Coronary artery (tissue), 2 donors: ENCODE measurements at regions not wholly inside any gene's neighbourhood (a gene's known extent, or its start where the extent isn't known, plus 50 kb on each side); places are given as distances from the start of the nearest gene placed in this dataset.
"Not testable (repeated sequence)": the region's sequence is repeated elsewhere in the genome, so short reads cannot be mapped to it uniquely, and the experiment has no call there.

Source experiments
- DNase-seq: peaks from one replicate; pipeline ENCODE4 v3.0.0-alpha.2; 2017; ENCODE audit warnings: low spot score
- H3K27ac ChIP-seq, 2 donors: fragments of 200-600 bp; sonication (generic); one replicate each; pipeline ENCODE4 v1.5.1; 2016 to 2019
- H3K4me3 ChIP-seq: fragments of 200-600 bp; sonication (generic); 2 replicates; pipeline ENCODE4 v1.5.1; 2016; ENCODE audit warnings: mild to moderate bottlenecking, moderate library complexity
- TF ChIP-seq, protein P1 (sequence below): fragments of 200-600 bp; sonication (generic); IDR thresholded peaks from one replicate; pipeline ENCODE4 v1.5.1; 2019; ENCODE audit warnings: antibody characterized with exemption

DNA sequence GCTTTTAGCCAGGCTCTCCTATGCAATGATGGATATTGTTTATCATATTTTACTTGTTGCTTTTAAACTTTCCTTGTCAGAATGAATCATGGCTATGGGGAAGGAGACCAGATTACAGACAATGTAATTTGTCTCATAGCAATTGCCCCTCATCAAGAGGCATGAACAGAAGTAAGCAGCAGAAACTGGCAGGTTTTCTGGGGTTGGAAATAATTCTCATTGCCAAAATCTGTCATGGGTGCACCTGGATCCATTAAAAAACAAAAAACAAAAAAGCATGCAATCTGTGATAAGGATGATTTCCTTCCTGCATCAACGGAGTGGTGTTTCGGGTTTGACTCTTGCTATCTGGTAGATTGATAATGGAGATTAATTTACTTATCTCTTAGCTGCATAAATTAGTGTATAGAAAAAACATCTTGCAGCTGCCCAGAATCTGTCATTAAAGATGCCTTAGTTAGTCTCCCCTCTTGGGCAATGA is 419.6 kb downstream of the SOX11 start:
- DNase-seq, result no peak
- TF ChIP-seq, protein P1, sequence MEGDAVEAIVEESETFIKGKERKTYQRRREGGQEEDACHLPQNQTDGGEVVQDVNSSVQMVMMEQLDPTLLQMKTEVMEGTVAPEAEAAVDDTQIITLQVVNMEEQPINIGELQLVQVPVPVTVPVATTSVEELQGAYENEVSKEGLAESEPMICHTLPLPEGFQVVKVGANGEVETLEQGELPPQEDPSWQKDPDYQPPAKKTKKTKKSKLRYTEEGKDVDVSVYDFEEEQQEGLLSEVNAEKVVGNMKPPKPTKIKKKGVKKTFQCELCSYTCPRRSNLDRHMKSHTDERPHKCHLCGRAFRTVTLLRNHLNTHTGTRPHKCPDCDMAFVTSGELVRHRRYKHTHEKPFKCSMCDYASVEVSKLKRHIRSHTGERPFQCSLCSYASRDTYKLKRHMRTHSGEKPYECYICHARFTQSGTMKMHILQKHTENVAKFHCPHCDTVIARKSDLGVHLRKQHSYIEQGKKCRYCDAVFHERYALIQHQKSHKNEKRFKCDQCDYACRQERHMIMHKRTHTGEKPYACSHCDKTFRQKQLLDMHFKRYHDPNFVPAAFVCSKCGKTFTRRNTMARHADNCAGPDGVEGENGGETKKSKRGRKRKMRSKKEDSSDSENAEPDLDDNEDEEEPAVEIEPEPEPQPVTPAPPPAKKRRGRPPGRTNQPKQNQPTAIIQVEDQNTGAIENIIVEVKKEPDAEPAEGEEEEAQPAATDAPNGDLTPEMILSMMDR, result no peak
- Histone ChIP-seq H3K4me3 (no peak overlapping the region), H3K27ac (no peak overlapping the region)

DNA sequence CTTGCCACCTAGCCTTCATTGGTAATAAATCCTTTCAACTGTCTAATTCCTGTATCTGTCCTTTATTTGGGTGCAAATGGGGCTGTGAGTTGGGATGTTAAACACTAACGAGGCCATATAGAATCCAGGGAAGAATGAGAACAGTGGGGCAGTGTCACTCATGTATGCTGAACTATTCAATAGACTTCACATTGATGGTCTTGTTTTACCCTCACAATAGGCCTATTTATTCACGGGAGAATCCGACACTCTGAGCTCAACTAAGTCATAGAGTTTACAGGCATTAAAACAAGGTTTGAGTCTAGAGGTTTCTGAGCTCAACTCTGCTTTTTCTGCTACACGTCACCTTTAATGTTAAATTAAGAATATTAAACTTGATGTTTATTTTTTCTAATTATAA is 421.6 kb downstream of the SOX11 start:
- DNase-seq, result no peak
- H3K4me3 ChIP-seq, result no peak overlapping the region
- H3K27ac ChIP-seq, result no peak overlapping the region
- TF ChIP-seq, protein P1, result no peak

DNA sequence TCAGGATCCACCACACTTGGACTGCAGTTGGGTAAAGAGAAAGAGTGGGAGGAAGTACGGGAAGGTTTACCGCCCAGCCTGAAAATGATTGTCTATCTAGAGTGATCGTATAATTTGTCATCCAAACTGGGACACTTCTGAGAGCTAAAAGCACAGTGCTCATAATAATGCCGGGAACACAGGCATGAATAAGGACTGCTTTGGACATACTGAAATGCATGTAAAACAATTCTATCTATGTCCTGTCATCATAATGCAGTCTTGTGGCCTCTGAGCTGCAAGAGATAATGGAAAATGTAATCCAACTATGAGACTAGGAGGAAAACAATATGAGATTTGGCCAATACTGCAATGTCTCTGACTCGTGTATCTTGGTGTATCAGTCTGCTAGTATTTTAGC is 435.5 kb downstream of the SOX11 start:
- H3K4me3 ChIP-seq, result no peak overlapping the region
- TF ChIP-seq, protein P1, result no peak
- no peak for DNase-seq
- no peak overlapping the region for H3K27ac ChIP-seq

DNA sequence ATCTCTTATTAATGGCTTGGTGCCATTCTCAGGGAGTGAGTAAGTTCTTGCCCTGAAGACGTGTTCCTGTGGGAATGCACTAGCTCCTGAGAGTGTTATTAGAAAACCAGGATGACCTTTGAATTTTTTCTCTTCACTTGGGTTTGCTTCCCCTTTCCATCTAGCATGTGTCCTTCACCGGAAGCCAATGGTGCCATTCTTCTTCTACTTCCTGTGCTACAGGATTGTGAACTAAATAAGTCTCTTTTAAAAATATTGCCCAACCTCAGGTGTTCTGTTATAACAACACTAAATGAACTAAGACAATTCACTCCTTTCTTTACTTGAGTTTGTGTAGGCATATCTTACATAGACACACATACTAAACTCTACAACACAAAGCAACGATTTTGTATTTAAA is 447.0 kb downstream of the SOX11 start:
- no peak for DNase-seq
- TF ChIP-seq, protein P1, result no peak
- no peak overlapping the region for H3K4me3 ChIP-seq
- no peak overlapping the region for H3K27ac ChIP-seq

DNA sequence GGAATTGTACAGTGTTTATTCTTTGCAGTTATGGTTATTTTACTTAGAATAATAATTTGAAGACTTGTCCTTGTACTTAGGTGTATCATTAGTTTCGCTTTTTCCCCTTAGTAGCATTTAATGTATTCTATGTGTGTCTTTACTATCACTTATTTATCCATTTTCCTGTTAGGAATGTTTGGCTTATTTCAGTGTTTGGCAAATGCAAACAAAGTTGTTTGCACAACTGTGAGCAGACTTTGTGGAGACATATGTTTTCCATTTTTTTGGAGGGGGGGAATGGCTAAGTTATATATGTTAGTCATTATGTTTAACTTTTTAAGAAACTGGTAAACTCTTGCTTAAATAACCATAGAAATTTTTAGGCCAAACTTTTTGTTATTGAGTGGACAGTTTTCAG is 447.7 kb downstream of the SOX11 start:
- TF ChIP-seq, protein P1, result no peak
- H3K4me3 ChIP-seq, result no peak overlapping the region
- DNase-seq, result no peak
- no peak overlapping the region for H3K27ac ChIP-seq

DNA sequence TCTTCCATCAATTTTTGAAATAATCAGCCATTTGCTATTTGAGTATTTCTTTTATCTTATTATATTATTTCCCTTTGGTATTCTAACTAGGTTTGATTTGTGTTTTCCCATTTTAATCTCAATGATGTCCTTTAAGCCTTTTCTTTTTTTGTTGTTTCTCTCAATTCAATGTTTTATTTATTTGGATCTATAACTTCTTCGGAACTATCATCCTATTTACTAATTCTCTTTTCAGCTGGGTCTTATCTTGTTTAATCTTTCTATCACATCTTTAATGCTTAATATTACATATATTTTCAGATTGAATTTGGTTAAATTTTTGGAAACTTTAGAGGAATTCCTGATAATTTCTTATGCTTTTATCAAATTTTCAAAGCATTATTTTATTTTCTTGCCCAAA is 448.3 kb downstream of the SOX11 start:
- DNase-seq, result no peak
- no peak overlapping the region for H3K27ac ChIP-seq
- TF ChIP-seq, protein P1, result no peak
- no peak overlapping the region for H3K4me3 ChIP-seq

DNA sequence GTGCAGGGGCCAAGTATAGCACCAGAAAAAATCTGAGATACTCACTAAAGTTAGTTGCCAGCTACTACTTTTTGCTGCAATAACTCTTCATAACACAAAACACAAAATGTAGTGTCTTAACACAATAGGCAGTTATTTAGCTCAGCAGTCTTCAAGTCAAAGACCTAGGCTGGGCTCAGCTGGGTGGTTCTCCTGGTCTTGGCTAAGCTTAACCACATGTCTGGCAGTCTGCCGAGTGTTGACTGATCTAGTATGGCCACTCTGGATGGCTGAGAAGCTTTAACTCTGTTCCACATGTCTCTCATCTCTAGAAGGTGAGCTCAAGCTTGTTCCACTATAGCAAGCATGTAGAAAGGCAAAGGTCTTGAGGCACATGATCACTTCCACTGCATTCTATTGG is 451.6 kb downstream of the SOX11 start:
- H3K27ac ChIP-seq, result no peak overlapping the region
- no peak overlapping the region for H3K4me3 ChIP-seq
- TF ChIP-seq, protein P1, result no peak
- no peak for DNase-seq

DNA sequence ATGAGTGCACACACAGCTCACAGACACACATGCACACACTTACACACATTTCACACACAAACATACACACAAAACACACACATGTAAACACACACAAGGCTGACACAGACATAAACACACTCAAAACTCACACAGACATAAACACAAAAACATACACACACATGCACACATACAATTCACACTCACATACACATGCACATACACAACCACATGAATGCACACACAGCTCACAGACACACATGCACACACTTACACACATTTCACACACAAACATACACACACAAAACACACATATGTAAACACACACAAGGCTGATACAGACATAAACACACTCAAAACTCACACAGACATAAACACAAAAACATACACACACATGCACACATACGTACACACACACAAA is 455.0 kb downstream of the SOX11 start:
- not testable (repeated sequence) for H3K27ac ChIP-seq, H3K4me3 ChIP-seq, DNase-seq
